HL-60 (cell line): ENCODE measurements at regions not wholly inside any gene's neighbourhood (a gene's known extent, or its start where the extent isn't known, plus 50 kb on each side); places are given as distances from the start of the nearest gene placed in this dataset.
"Not testable (repeated sequence)": the region's sequence is repeated elsewhere in the genome, so short reads cannot be mapped to it uniquely, and the experiment has no call there.

Experiments
- DNase-seq, 2 experiments: peaks; one replicate each; pipeline ENCODE4 v3.0.0-alpha.2; 2010 to 2020; ENCODE audit warnings: low read depth in 1 of 2, low spot score in 1 of 2
- H3K27ac ChIP-seq: fragments of 250-450 bp; sonication (Bioruptor Pico); replicated peaks from 2 replicates; pipeline ENCODE4 v1.5.1; 2020; ENCODE audit warnings: mild to moderate bottlenecking, moderate library complexity
- H3K27me3 ChIP-seq: fragments of 250-450 bp; sonication (Bioruptor Pico); 2 replicates; pipeline ENCODE4 v1.5.1; 2021; ENCODE audit warnings: mild to moderate bottlenecking, moderate library complexity; ENCODE audit not compliant: insufficient read depth, poor library complexity, severe bottlenecking
- H3K4me3 ChIP-seq: replicated peaks from 2 replicates; pipeline ENCODE4 v1.5.1; 2011; ENCODE audit warnings: mild to moderate bottlenecking, control low read depth, low read length; ENCODE audit not compliant: insufficient read depth
- CTCF ChIP-seq: IDR thresholded peaks from one replicate; pipeline ENCODE4 v1.5.1; 2011; ENCODE audit warnings: low read length, control low read depth, inconsistent platforms; ENCODE audit not compliant: insufficient read depth
- GABPA ChIP-seq: IDR thresholded peaks from 2 replicates; pipeline ENCODE4 v1.6.1; 2012; ENCODE audit warnings: low read depth
- POLR2AphosphoS5 ChIP-seq: IDR thresholded peaks from 2 replicates; pipeline ENCODE4 v1.6.1; 2012; ENCODE audit warnings: low read depth
- REST ChIP-seq: IDR thresholded peaks from 2 replicates; pipeline ENCODE4 v1.6.1; 2012; ENCODE audit warnings: low read depth; ENCODE audit not compliant: insufficient replicate concordance
- SPI1 ChIP-seq: IDR thresholded peaks from 2 replicates; pipeline ENCODE4 v1.6.1; 2012; ENCODE audit warnings: low read depth, mild to moderate bottlenecking, borderline replicate concordance

DNA sequence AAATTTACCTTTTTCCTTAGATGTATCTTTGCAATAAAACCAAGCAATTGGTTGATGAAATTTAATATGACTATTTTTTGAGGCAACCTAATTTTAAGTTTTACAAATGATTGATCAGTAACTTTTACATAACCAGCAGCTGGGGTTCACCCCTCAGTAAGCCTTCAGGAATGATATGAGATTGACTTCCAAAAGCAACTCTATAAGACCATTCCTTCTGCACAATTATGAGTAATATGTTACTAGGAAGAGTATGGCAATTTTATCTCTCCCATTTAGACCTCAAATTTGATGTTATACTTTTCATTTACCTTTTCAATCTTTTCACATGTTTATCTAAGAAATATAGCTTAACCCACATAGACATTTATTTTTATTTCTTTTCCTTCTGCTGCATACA, 1546.3 kb downstream of the HACE1 start:
- no peaks in the 10 kb centered on the region for H3K27me3 ChIP-seq
- no peak overlapping the region for H3K27ac ChIP-seq
- TF ChIP-seq SPI1 (no peak), REST (no peak), CTCF (no peak), GABPA (no peak), POLR2AphosphoS5 (no peak)
- H3K4me3 ChIP-seq: no peak overlapping the region
- no peak for DNase-seq

GRCh38 chr6:103294376-103294775, 1565.3 kb downstream of the HACE1 start:
- not testable (repeated sequence) for H3K27me3 ChIP-seq, H3K4me3 ChIP-seq, DNase-seq, H3K27ac ChIP-seq

- H3K27ac ChIP-seq: no peak overlapping the region
These were observed 1574.9 kb downstream of the HACE1 start for GRCh38 chr6:103284835-103285234.

More at GRCh38 chr6:103284835-103285234, 1574.9 kb downstream of the HACE1 start:
- no peak for DNase-seq
- Histone ChIP-seq H3K4me3 (no peak overlapping the region), H3K27me3 (no peaks in the 10 kb centered on the region)
- TF ChIP-seq REST (no peak), POLR2AphosphoS5 (no peak), CTCF (no peak), GABPA (no peak), SPI1 (no peak)
